Pancreas (tissue), 10 donors: ENCODE measurements at regions not wholly inside any gene's neighbourhood (a gene's known extent, or its start where the extent isn't known, plus 50 kb on each side); places are given as distances from the start of the nearest gene placed in this dataset.
"Not testable (repeated sequence)": the region's sequence is repeated elsewhere in the genome, so short reads cannot be mapped to it uniquely, and the experiment has no call there.

ENCODE experiments used
- ATAC-seq, 4 donors: fragments of 200-7000 bp; cut with Tn5 transposase; one replicate each; pipeline versions ENCODE4 v1.8.0 to v1.9.1; 2020; ENCODE audit warnings: mild to moderate bottlenecking in 4 of 4, moderate library complexity in 4 of 4
- DNase-seq, 6 donors: peaks; one replicate each; pipeline ENCODE4 v3.0.0-alpha.2; 2020
- FAIRE-seq: peaks from 2 replicates; lab custom pipeline; 2012; peaks lifted over from hg19 to GRCh38; lab: Jason Lieb, UNC
- H3K27ac ChIP-seq, 4 donors: fragments of 200-600 bp; sonication (generic); 1 replicate in 3 of 4; 2 replicates in 1 of 4; pipeline versions ENCODE4 v1.5.0 to v1.8.0; 2020
- H3K27me3 ChIP-seq, 4 donors: fragments of 200-600 bp; one replicate each; pipeline ENCODE4 v1.8.0; 2021
- H3K36me3 ChIP-seq, 3 donors: fragments of 200-600 bp; sonication (generic) in 1 of 3; one replicate each; pipeline versions ENCODE4 v1.5.0 to v1.8.0; 2020 to 2021
- H3K4me1 ChIP-seq, 3 donors: fragments of 200-600 bp; one replicate each; pipeline ENCODE4 v1.8.0; 2021
- H3K4me3 ChIP-seq, 4 donors: fragments of 200-600 bp; sonication (generic) in 2 of 4; one replicate each; pipeline versions ENCODE4 v1.5.0 to v1.8.0; 2020 to 2021
- H3K9me3 ChIP-seq, 4 donors: fragments of 200-600 bp; one replicate each; pipeline ENCODE4 v1.8.0; 2021
- WGBS, 2 donors: extraction: QIAGEN DNeasy Blood & Tissue Kit; methylation state at CpG; one replicate each; pipeline ENCODE4 v1.1.7; 2013; 5-methylcytosine and 5-hydroxymethylcytosine counted together
- intact Hi-C, 3 donors: fragments of 100-400 bp; cut with DNase I; formaldehyde crosslinking; loops; one replicate each; pipeline versions ENCODE4 v1.11.1 to v1.14.2; 2022
- TF ChIP-seq, protein P1 (sequence below), 4 donors: fragments of 200-600 bp; sonication (generic) in 3 of 4; IDR thresholded peaks; one replicate each; pipeline versions ENCODE4 v1.5.0 to v1.8.0; 2021; ENCODE audit warnings: antibody characterized with exemption in 4 of 4
- donor health status: healthy with polysubstance abuse.
- donor health status: DM: no; HTN: no; CAD: no; lungs with moderate emphysema.
- donor health status: DM: no; HTN: no; CAD: no.
- donor health status: control.
- donor health status: control.
- donor health status: Bipolar disorder and iron deficiency.
- donor health status: DM: yes; HTN: yes; CAD: no.
- donor health status: DM: no; HTN: no; CAD: no.
- donor health status: DM: no; HTN: no; CAD: no.
- donor health status: DM: yes; HTN: yes; CAD: no.

DNA sequence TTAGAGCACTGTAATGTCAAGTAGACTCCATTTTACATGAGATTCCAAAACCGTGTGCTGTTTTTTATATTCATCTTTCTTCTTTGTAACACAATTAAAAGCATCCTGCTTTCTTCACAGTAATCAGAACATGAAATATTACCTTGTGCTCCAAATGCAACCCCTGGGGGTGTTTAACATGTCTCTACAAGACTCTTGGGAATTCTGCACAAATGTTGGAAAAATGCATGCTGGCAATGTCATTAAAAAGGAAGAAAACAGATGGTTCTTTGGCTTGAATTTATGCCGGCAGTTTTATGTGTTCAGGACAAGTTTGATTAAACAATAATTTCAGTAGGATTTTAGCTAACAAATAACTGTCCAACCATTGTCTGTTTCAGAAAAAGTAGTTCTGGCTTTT lies 159.1 kb downstream of the LIG4 start:
- H3K4me3 ChIP-seq, result no peak overlapping the region
- TF ChIP-seq, protein P1, sequence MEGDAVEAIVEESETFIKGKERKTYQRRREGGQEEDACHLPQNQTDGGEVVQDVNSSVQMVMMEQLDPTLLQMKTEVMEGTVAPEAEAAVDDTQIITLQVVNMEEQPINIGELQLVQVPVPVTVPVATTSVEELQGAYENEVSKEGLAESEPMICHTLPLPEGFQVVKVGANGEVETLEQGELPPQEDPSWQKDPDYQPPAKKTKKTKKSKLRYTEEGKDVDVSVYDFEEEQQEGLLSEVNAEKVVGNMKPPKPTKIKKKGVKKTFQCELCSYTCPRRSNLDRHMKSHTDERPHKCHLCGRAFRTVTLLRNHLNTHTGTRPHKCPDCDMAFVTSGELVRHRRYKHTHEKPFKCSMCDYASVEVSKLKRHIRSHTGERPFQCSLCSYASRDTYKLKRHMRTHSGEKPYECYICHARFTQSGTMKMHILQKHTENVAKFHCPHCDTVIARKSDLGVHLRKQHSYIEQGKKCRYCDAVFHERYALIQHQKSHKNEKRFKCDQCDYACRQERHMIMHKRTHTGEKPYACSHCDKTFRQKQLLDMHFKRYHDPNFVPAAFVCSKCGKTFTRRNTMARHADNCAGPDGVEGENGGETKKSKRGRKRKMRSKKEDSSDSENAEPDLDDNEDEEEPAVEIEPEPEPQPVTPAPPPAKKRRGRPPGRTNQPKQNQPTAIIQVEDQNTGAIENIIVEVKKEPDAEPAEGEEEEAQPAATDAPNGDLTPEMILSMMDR (IDR thresholded peaks at IDR 0.05), result no peak
- DNase-seq, result no peak
- ATAC-seq, result no peak
- H3K27me3 ChIP-seq, result no peaks in the 10 kb centered on the region
- H3K9me3 ChIP-seq, result no peaks in the 10 kb centered on the region
- no peaks in the 10 kb centered on the region for H3K4me1 ChIP-seq
- WGBS, 2 donors, result 38 to 46% methylated on average over 2 of the region's 2 CpGs
- H3K36me3 ChIP-seq, result no peaks in the 10 kb centered on the region
- no peak for FAIRE-seq
- intact Hi-C loops, result no loop called here
- H3K27ac ChIP-seq, result no peak overlapping the region

DNA sequence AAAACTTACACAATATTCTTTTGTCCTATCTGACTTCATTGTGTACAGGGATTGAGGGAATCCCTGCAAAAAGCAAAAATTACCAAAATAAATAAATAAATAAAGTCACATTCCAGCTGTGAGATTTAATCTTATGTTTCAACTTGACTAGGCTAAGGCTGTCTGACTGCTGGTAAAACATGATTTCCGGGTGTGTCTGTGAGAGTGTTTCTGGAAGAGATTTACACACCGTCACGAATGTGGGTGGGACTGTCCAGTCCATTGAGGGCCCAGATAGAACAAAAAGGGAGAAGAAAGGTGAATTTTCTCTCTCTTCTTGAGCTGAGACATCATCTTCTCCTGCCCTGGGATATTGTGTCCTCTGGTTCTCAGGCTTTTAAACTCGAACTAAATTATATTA lies 166.1 kb downstream of the LIG4 start:
- no peak overlapping the region for H3K27ac ChIP-seq
- no peaks in the 10 kb centered on the region for H3K36me3 ChIP-seq
- no peak for ATAC-seq
- TF ChIP-seq, protein P1 (IDR thresholded peaks at IDR 0.05), result no peak
- 58 to 70% methylated on average over 4 of the region's 4 CpGs for WGBS, 2 donors
- H3K4me1 ChIP-seq, result no peaks in the 10 kb centered on the region
- no peak for FAIRE-seq
- H3K9me3 ChIP-seq, result no peaks in the 10 kb centered on the region
- intact Hi-C loops, result no loop called here
- DNase-seq, result no peak
- H3K27me3 ChIP-seq, result no peaks in the 10 kb centered on the region
- H3K4me3 ChIP-seq, result no peak overlapping the region

DNA sequence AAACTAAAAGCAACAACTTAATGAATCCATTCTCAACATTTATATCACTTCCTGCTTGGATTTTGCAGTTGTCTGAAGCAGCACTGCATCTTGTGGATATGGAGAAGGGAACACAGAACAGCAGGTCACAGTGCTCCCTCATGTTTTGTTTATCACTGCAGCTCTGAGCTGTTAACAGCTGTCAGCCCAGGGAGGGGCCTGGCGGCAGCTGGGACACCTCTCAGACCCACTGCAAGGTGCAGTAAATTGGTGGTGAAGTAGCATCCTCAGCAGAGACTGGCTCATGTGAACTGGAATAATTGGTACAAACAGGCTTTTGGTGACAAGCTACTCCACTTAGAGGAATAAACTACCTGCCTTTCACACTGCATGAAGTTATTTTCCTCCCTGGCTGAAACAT lies 170.4 kb downstream of the LIG4 start:
- H3K27me3 ChIP-seq, result no peaks in the 10 kb centered on the region
- no peaks in the 10 kb centered on the region for H3K4me1 ChIP-seq
- H3K4me3 ChIP-seq, result no peak overlapping the region
- FAIRE-seq (no peak), DNase-seq (no peak), ATAC-seq (no peak)
- no peaks in the 10 kb centered on the region for H3K36me3 ChIP-seq
- WGBS, 2 donors, result 45 to 52% methylated on average over 1 of the region's 1 CpG
- intact Hi-C loops, result no loop called here
- no peak overlapping the region for H3K27ac ChIP-seq
- H3K9me3 ChIP-seq, result no peaks in the 10 kb centered on the region
- TF ChIP-seq, protein P1 (IDR thresholded peaks at IDR 0.05), result no peak

DNA sequence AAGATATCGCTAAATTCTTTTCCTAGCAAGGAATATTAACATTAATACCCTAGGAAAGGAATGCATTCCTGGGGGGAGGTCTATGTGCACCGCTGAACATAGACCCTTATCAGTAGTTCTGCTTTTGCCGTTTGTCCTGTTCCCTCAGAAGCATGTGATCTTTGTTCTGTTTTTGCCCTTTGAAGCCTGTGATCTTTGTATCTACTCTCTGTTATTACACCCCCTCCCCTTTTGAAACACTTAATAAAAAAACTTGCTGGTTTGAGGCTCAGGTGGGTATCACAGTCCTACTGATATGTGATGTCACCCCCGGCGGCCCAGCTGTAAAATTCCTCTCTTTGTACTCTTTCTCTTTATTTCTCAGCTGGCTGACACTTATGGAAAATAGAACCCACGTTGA lies 172.5 kb downstream of the LIG4 start:
- FAIRE-seq, H3K36me3 ChIP-seq, intact Hi-C loops, H3K4me1 ChIP-seq, H3K4me3 ChIP-seq, H3K9me3 ChIP-seq, DNase-seq, ATAC-seq, H3K27me3 ChIP-seq, H3K27ac ChIP-seq: not testable (repeated sequence)
- 38 to 43% methylated on average over 6 of the region's 6 CpGs for WGBS, 2 donors

GRCh38 chr13:108037348-108037747 lies 178.0 kb downstream of the LIG4 start:
- intact Hi-C loops, result no loop called here
- FAIRE-seq (no peak), ATAC-seq (no peak), DNase-seq (no peak)
- H3K36me3 ChIP-seq, result no peaks in the 10 kb centered on the region
- WGBS, 2 donors, result 19 to 36% methylated on average over 1 of the region's 1 CpG
- no peaks in the 10 kb centered on the region for H3K27me3 ChIP-seq
- peaks cover 0 to 12% (median 3%) of the 10 kb centered on the region in 3 donors for H3K4me1 ChIP-seq
- H3K9me3 ChIP-seq, result no peaks in the 10 kb centered on the region
- H3K4me3 ChIP-seq, result no peak overlapping the region
- H3K27ac ChIP-seq, result no peak overlapping the region
- TF ChIP-seq, protein P1 (IDR thresholded peaks at IDR 0.05), result no peak
